Amygdala (tissue), 56 donors: ENCODE measurements at regions not wholly inside any gene's neighbourhood (a gene's known extent, or its start where the extent isn't known, plus 50 kb on each side); places are given as distances from the start of the nearest gene placed in this dataset.

Experiments used
- DNase-seq, 56 donors: peaks; one replicate each; lab custom pipeline; 2025; lab: John Stamatoyannopoulos, UW

- DNase-seq = no peak
These were observed 171.4 kb downstream of the PTN start for GRCh38 chr7:137172105-137172590.

- peak in 50 of 56 donors; percentile 1 to 84 (median 34) for DNase-seq
These were observed 174.2 kb downstream of the PTN start for GRCh38 chr7:137169282-137169698.

- DNase-seq = no peak
These were observed 175.9 kb downstream of the PTN start for GRCh38 chr7:137167609-137168008.

GRCh38 chr7:137166363-137166762 lies 177.2 kb downstream of the PTN start:
- no peak for DNase-seq

- no peak for DNase-seq
These were observed 177.7 kb downstream of the PTN start for GRCh38 chr7:137165786-137166185.

GRCh38 chr7:137165241-137165640 lies 178.3 kb downstream of the PTN start:
- no peak for DNase-seq

- DNase-seq = peak in 1 of 56 donors; percentile 0
These were observed 179.3 kb downstream of the PTN start for GRCh38 chr7:137164251-137164650.

- DNase-seq = no peak
These were observed 183.3 kb downstream of the PTN start for GRCh38 chr7:137160236-137160635.

- no peak for DNase-seq
These were observed 186.3 kb downstream of the PTN start for GRCh38 chr7:137157256-137157655.

GRCh38 chr7:137151690-137152052 lies 191.9 kb downstream of the PTN start:
- no peak for DNase-seq

- DNase-seq = peak in 3 of 56 donors; percentile 2 to 8 (median 5)
These were observed 192.4 kb downstream of the PTN start for GRCh38 chr7:137151041-137151689.

- no peak for DNase-seq
These were observed 196.2 kb downstream of the PTN start for GRCh38 chr7:137147338-137147720.

- no peak for DNase-seq
These were observed 196.8 kb downstream of the PTN start for GRCh38 chr7:137146552-137147337.

GRCh38 chr7:137146012-137146455 lies 197.5 kb downstream of the PTN start:
- no peak for DNase-seq

GRCh38 chr7:137142376-137142775 lies 201.2 kb downstream of the PTN start:
- DNase-seq = no peak

- no peak for DNase-seq
These were observed 207.7 kb downstream of the PTN start for GRCh38 chr7:137135654-137136350.

GRCh38 chr7:137130751-137131158 lies 212.8 kb downstream of the PTN start:
- DNase-seq = no peak

- no peak for DNase-seq
These were observed 214.5 kb downstream of the PTN start for GRCh38 chr7:137129025-137129424.

GRCh38 chr7:137127806-137128205 lies 215.7 kb downstream of the PTN start:
- no peak for DNase-seq

GRCh38 chr7:137127058-137127457 lies 216.5 kb downstream of the PTN start:
- no peak for DNase-seq

- no peak for DNase-seq
These were observed 221.4 kb downstream of the PTN start for GRCh38 chr7:137122145-137122544.
